GM19193 (cell line): ENCODE measurements at regions not wholly inside any gene's neighbourhood (a gene's known extent, or its start where the extent isn't known, plus 50 kb on each side); places are given as distances from the start of the nearest gene placed in this dataset.

Experiments
- POLR2A ChIP-seq: IDR thresholded peaks from 4 replicates; pipeline ENCODE4 v1.6.1; 2011; ENCODE audit not compliant: insufficient read depth, insufficient read length; ENCODE audit errors: extremely low read depth

GRCh38 chr10:31581741-31582323 is 262.8 kb downstream of the ZEB1 start:
- no peak for TF ChIP-seq POLR2A

GRCh38 chr10:31580646-31581045 is 261.6 kb downstream of the ZEB1 start:
- no peak for TF ChIP-seq POLR2A
